ENCODE measurements at regions not wholly inside any gene's neighbourhood (a gene's known extent, or its start where the extent isn't known, plus 50 kb on each side); places are given as distances from the start of the nearest gene placed in this dataset.

GRCh38 chr5:34550247-34550646, 105.9 kb upstream of the RAI14 start:
- 79 to 90% (median 88%) methylated on average over 2 of the region's 2 CpGs for WGBS, 4 donors
- no peak for DNase-seq
- TF ChIP-seq POLR2A (IDR thresholded peaks at IDR 0.05) = no peak
- TF ChIP-seq CTCF (IDR thresholded peaks at IDR 0.05) = no peak
- intact Hi-C loops (cut with DNase I) = no loop called here
- Histone ChIP-seq H3K9me3 (replicated peaks in 1 of 3) (peaks cover 0 to 7% (median 0%) of the 10 kb centered on the region in 3 donors), H3K27me3 (no peaks in the 10 kb centered on the region), H3K4me3 (no peak overlapping the region), H3K36me3 (replicated peaks in 1 of 2) (no peaks in the 10 kb centered on the region), H3K27ac (no peak overlapping the region), H3K4me1 (replicated peaks in 1 of 2) (peaks cover 0 to 7% of the 10 kb centered on the region in 2 donors)

- H3K9me3 ChIP-seq (replicated peaks in 1 of 3) = peaks cover 0 to 7% (median 0%) of the 10 kb centered on the region in 3 donors
- H3K4me1 ChIP-seq (replicated peaks in 1 of 2) = peaks cover 0 to 7% of the 10 kb centered on the region in 2 donors
- 24 to 87% (median 36%) methylated on average over 3 of the region's 3 CpGs for WGBS, 4 donors
- intact Hi-C loops (cut with DNase I) = no loop called here
- no peak overlapping the region for H3K4me3 ChIP-seq
- no peak for DNase-seq
- TF ChIP-seq POLR2A (IDR thresholded peaks at IDR 0.05) = no peak
- no peak for TF ChIP-seq CTCF (IDR thresholded peaks at IDR 0.05)
- no peaks in the 10 kb centered on the region for H3K36me3 ChIP-seq (replicated peaks in 1 of 2)
- no peaks in the 10 kb centered on the region for H3K27me3 ChIP-seq
- no peak overlapping the region for H3K27ac ChIP-seq
Observed at GRCh38 chr5:34550964-34551363, 105.2 kb upstream of the RAI14 start.

GRCh38 chr5:34551911-34552433, 104.2 kb upstream of the RAI14 start:
- peak in 6 of 7 donors; percentile 23 to 60 (median 34) for DNase-seq
- Histone ChIP-seq H3K36me3 (replicated peaks in 1 of 2) (no peaks in the 10 kb centered on the region), H3K4me1 (replicated peaks in 1 of 2) (peaks cover 0 to 7% of the 10 kb centered on the region in 2 donors), H3K4me3 (no peak overlapping the region), H3K9me3 (replicated peaks in 1 of 3) (peaks cover 0 to 7% (median 0%) of the 10 kb centered on the region in 3 donors), H3K27me3 (no peaks in the 10 kb centered on the region), H3K27ac (no peak overlapping the region)
- TF ChIP-seq CTCF (IDR thresholded peaks at IDR 0.05) = no peak
- no peak for TF ChIP-seq POLR2A (IDR thresholded peaks at IDR 0.05)
- WGBS, 4 donors = 56 to 69% (median 61%) methylated on average over 4 of the region's 4 CpGs
- intact Hi-C loops (cut with DNase I) = no loop called here

- H3K36me3 ChIP-seq (replicated peaks in 1 of 2) = no peaks in the 10 kb centered on the region
- no peak for TF ChIP-seq POLR2A (IDR thresholded peaks at IDR 0.05)
- TF ChIP-seq CTCF (IDR thresholded peaks at IDR 0.05) = no peak
- DNase-seq = no peak
- H3K4me3 ChIP-seq = no peak overlapping the region
- H3K9me3 ChIP-seq (replicated peaks in 1 of 3) = peaks cover 0 to under 1% (median 0%) of the 10 kb centered on the region in 3 donors
- H3K27ac ChIP-seq = no peak overlapping the region
- H3K4me1 ChIP-seq (replicated peaks in 1 of 2) = peaks cover 0 to 7% of the 10 kb centered on the region in 2 donors
- intact Hi-C loops (cut with DNase I) = no loop called here
- no peaks in the 10 kb centered on the region for H3K27me3 ChIP-seq
- WGBS, 4 donors = 85 to 92% (median 88%) methylated on average over 3 of the region's 3 CpGs
Observed at GRCh38 chr5:34552686-34553085, 103.4 kb upstream of the RAI14 start.

Data from adrenal gland (tissue), 9 donors.